ENCODE measurements at regions not wholly inside any gene's neighbourhood (a gene's known extent, or its start where the extent isn't known, plus 50 kb on each side); places are given as distances from the start of the nearest gene placed in this dataset.

GRCh38 chr12:82242729-82243128 lies 115.5 kb downstream of the CCDC59 start:
- Histone ChIP-seq H3K4me3 (no peak overlapping the region), H3K36me3 (no peaks in the 10 kb centered on the region), H3K9me3 (replicated peaks) (peaks cover 34% of the 10 kb centered on the region), H3K27ac (replicated peaks) (no peak overlapping the region), H3K4me1 (no peaks in the 10 kb centered on the region), H3K27me3 (ENCODE audit: low read depth) (no peaks in the 10 kb centered on the region)
- no peak for DNase-seq
- intact Hi-C loops (cut with micrococcal nuclease), result no loop called here
- no peak for TF ChIP-seq CTCF (IDR thresholded peaks at IDR 0.05; ENCODE audit: borderline replicate concordance)

- intact Hi-C loops (cut with micrococcal nuclease), result no loop called here
- H3K27me3 ChIP-seq (ENCODE audit: low read depth), result no peaks in the 10 kb centered on the region
- H3K9me3 ChIP-seq (replicated peaks), result no peaks in the 10 kb centered on the region
- H3K36me3 ChIP-seq, result no peaks in the 10 kb centered on the region
- TF ChIP-seq CTCF (IDR thresholded peaks at IDR 0.05; ENCODE audit: borderline replicate concordance), result no peak
- no peak overlapping the region for H3K27ac ChIP-seq (replicated peaks)
- H3K4me1 ChIP-seq, result no peaks in the 10 kb centered on the region
- DNase-seq, result no peak
- no peak overlapping the region for H3K4me3 ChIP-seq
These were observed 132.3 kb downstream of the CCDC59 start for GRCh38 chr12:82225871-82226270.

- Histone ChIP-seq H3K27me3 (ENCODE audit: low read depth) (no peaks in the 10 kb centered on the region), H3K27ac (replicated peaks) (no peak overlapping the region), H3K9me3 (replicated peaks) (no peaks in the 10 kb centered on the region), H3K4me3 (no peak overlapping the region), H3K36me3 (no peaks in the 10 kb centered on the region), H3K4me1 (no peaks in the 10 kb centered on the region)
- DNase-seq, result no peak
- no peak for TF ChIP-seq CTCF (IDR thresholded peaks at IDR 0.05; ENCODE audit: borderline replicate concordance)
- intact Hi-C loops (cut with micrococcal nuclease), result no loop called here
These were observed 134.8 kb downstream of the CCDC59 start for GRCh38 chr12:82223426-82223825.

- peaks cover 10% of the 10 kb centered on the region for H3K9me3 ChIP-seq (replicated peaks)
- intact Hi-C loops (cut with micrococcal nuclease), result no loop called here
- H3K27me3 ChIP-seq (ENCODE audit: low read depth), result no peaks in the 10 kb centered on the region
These were observed 141.7 kb downstream of the CCDC59 start for GRCh38 chr12:82216475-82216874.

GRCh38 chr12:82213761-82214160 lies 144.4 kb downstream of the CCDC59 start:
- H3K9me3 ChIP-seq (replicated peaks), result peaks cover 35% of the 10 kb centered on the region
- intact Hi-C loops (cut with micrococcal nuclease), result no loop called here
- no peak for DNase-seq
- no peak overlapping the region for H3K4me3 ChIP-seq
- no peaks in the 10 kb centered on the region for H3K27me3 ChIP-seq (ENCODE audit: low read depth)
- no peaks in the 10 kb centered on the region for H3K36me3 ChIP-seq
- no peaks in the 10 kb centered on the region for H3K4me1 ChIP-seq
- TF ChIP-seq CTCF (IDR thresholded peaks at IDR 0.05; ENCODE audit: borderline replicate concordance), result no peak
- no peak overlapping the region for H3K27ac ChIP-seq (replicated peaks)

More at GRCh38 chr12:82216475-82216874, 141.7 kb downstream of the CCDC59 start:
- Histone ChIP-seq H3K36me3 (no peaks in the 10 kb centered on the region), H3K4me3 (no peak overlapping the region), H3K4me1 (no peaks in the 10 kb centered on the region), H3K27ac (replicated peaks) (no peak overlapping the region)
- TF ChIP-seq CTCF (IDR thresholded peaks at IDR 0.05; ENCODE audit: borderline replicate concordance), result no peak
- DNase-seq, result no peak

GRCh38 chr12:82210882-82211281 lies 147.3 kb downstream of the CCDC59 start:
- Histone ChIP-seq H3K36me3 (no peaks in the 10 kb centered on the region), H3K9me3 (replicated peaks) (peaks cover 57% of the 10 kb centered on the region), H3K27me3 (ENCODE audit: low read depth) (no peaks in the 10 kb centered on the region), H3K4me3 (no peak overlapping the region), H3K4me1 (no peaks in the 10 kb centered on the region), H3K27ac (replicated peaks) (no peak overlapping the region)
- no peak for TF ChIP-seq CTCF (IDR thresholded peaks at IDR 0.05; ENCODE audit: borderline replicate concordance)
- intact Hi-C loops (cut with micrococcal nuclease), result no loop called here
- DNase-seq, result no peak

All from left ventricle myocardium inferior (tissue), 1 donor.